ENCODE measurements at regions not wholly inside any gene's neighbourhood (a gene's known extent, or its start where the extent isn't known, plus 50 kb on each side); places are given as distances from the start of the nearest gene placed in this dataset.

DNA sequence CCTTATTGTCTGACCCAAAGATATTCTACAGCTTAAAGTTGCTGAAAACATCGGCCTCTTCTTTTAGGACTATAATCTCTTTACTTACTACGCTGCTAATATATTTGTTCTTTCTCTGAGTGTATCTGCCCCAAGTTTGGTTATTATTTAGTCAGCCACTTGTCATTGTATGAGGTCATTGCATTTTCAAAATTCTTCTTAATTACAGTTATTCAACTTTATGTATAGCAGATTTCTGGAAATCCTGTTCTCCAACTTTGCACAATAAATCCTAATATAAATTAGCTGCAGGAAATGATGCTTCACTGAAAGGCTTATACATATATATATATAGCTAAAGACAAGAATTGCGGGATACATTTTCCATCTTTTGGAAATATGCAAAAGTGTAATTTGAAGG, 88.5 kb upstream of the HIVEP1 start:
- TF ChIP-seq, protein P1, sequence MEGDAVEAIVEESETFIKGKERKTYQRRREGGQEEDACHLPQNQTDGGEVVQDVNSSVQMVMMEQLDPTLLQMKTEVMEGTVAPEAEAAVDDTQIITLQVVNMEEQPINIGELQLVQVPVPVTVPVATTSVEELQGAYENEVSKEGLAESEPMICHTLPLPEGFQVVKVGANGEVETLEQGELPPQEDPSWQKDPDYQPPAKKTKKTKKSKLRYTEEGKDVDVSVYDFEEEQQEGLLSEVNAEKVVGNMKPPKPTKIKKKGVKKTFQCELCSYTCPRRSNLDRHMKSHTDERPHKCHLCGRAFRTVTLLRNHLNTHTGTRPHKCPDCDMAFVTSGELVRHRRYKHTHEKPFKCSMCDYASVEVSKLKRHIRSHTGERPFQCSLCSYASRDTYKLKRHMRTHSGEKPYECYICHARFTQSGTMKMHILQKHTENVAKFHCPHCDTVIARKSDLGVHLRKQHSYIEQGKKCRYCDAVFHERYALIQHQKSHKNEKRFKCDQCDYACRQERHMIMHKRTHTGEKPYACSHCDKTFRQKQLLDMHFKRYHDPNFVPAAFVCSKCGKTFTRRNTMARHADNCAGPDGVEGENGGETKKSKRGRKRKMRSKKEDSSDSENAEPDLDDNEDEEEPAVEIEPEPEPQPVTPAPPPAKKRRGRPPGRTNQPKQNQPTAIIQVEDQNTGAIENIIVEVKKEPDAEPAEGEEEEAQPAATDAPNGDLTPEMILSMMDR (IDR thresholded peaks at IDR 0.05): no peak
- no peak for TF ChIP-seq EZH2 (IDR thresholded peaks at IDR 0.05; ENCODE audit: borderline replicate concordance, insufficient read depth, low read depth, low read length, poor library complexity, severe bottlenecking)
